PC-3 (cell line): ENCODE measurements at regions not wholly inside any gene's neighbourhood (a gene's known extent, or its start where the extent isn't known, plus 50 kb on each side); places are given as distances from the start of the nearest gene placed in this dataset.

Experiments
- EZH2 ChIP-seq: fragments of 300-600 bp; sonication (generic); IDR thresholded peaks from one replicate; pipeline ENCODE4 v1.6.1; 2017; ENCODE audit warnings: antibody characterized with exemption, mild to moderate bottlenecking, low read length; ENCODE audit not compliant: unreplicated experiment
- EZH2phosphoT487 ChIP-seq: fragments of 300-600 bp; sonication (generic); IDR thresholded peaks from 2 replicates; pipeline ENCODE4 v1.6.1; 2018; ENCODE audit warnings: mild to moderate bottlenecking, antibody characterized with exemption, low read length, borderline replicate concordance
- TF ChIP-seq, protein P1 (sequence below): fragments of 300-600 bp; sonication (generic); conservative IDR thresholded peaks from 2 replicates; pipeline ENCODE4 v1.5.1; 2017; ENCODE audit warnings: antibody characterized with exemption, low read depth, mild to moderate bottlenecking, low read length

DNA sequence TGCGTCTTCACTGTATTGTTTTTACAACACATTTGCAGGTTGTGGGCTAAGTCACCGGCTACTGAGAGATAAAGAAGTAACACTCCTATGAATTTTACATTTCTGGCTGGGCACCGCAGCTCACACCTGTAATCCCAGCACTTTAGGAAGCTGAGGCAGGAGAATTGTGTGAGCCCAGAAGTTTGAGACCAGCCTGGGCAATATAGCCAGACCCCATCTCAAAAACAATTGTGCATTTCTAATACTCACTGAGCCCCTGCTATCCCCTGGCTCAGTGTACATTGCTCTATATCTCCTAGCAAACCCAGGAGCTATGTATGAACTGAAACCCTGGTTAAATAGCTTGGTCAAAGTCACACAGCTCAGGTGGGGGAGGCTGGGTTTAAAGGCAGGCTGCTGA, 108.7 kb downstream of the ZNF281 start:
- TF ChIP-seq, protein P1, sequence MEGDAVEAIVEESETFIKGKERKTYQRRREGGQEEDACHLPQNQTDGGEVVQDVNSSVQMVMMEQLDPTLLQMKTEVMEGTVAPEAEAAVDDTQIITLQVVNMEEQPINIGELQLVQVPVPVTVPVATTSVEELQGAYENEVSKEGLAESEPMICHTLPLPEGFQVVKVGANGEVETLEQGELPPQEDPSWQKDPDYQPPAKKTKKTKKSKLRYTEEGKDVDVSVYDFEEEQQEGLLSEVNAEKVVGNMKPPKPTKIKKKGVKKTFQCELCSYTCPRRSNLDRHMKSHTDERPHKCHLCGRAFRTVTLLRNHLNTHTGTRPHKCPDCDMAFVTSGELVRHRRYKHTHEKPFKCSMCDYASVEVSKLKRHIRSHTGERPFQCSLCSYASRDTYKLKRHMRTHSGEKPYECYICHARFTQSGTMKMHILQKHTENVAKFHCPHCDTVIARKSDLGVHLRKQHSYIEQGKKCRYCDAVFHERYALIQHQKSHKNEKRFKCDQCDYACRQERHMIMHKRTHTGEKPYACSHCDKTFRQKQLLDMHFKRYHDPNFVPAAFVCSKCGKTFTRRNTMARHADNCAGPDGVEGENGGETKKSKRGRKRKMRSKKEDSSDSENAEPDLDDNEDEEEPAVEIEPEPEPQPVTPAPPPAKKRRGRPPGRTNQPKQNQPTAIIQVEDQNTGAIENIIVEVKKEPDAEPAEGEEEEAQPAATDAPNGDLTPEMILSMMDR = no peak
- TF ChIP-seq EZH2 = no peak
- no peak for TF ChIP-seq EZH2phosphoT487
